DMS79 treated with DMSO at 0.1 percent for 48 hours (cell line): ENCODE measurements at regions not wholly inside any gene's neighbourhood (a gene's known extent, or its start where the extent isn't known, plus 50 kb on each side); places are given as distances from the start of the nearest gene placed in this dataset.

ENCODE experiments used
- DNase-seq: peaks from one replicate; lab custom pipeline; 2025; lab: John Stamatoyannopoulos, UW

- no peak for DNase-seq
Measured at GRCh38 chr10:61000769-61001730, 57.1 kb upstream of the RHOBTB1 start.

GRCh38 chr10:60998932-60999331, 54.9 kb upstream of the RHOBTB1 start:
- DNase-seq, result no peak

- DNase-seq, result no peak
Measured at GRCh38 chr10:60994128-60994527, 50.1 kb upstream of the RHOBTB1 start.
